Stimulated activated CD4-positive, alpha-beta T cell treated with anti-CD3 and anti-CD28 coated beads, Interleukin-1b, Interleukin-23, amount 100 ng/mL, for 24 hours (primary cell): ENCODE measurements at regions not wholly inside any gene's neighbourhood (a gene's known extent, or its start where the extent isn't known, plus 50 kb on each side); places are given as distances from the start of the nearest gene placed in this dataset.
"Not testable (repeated sequence)": the region's sequence is repeated elsewhere in the genome, so short reads cannot be mapped to it uniquely, and the experiment has no call there.

Source experiments
- DNase-seq, 4 experiments: peaks; one replicate each; pipeline ENCODE4 v3.0.0-alpha.2; 2020; ENCODE audit warnings: low read depth in 4 of 4, low spot score in 1 of 4

DNA sequence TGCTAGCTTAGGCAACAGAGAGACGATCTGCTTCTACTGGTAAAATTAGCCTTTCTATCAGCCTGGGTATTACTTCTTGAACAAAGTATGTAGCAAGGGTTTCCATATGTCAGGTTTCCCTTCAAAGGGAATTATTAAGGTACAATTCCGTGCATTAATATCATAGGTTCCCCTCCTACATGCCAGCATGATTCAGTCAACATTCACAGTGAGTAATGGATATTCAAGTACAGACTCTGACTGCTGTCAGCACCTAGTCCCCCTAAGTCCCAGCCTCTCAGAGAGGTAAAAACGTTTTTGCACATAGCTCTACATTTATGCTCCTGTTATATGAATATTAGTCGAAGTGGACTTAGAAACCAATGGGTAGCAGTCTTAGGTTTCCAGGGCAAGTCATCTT, 322.4 kb upstream of the CCNG1 start:
- no peak for DNase-seq

DNA sequence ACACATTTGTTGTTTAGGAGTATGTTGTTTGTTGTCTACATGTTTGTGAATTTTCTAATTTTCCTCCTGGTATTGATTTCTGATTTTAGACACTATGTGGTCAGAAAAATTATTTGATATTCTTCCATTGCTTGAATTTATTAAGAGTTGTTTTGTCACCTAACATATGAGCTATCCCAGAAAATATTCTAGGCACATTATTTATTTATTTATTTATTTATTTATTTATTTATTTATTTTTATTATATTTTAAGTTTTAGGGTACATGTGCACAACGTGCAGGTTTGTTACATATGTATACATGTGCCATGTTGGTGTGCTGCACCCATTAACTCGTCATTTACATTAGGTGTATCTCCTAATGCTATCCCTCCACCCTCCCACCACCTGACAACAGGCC, 320.8 kb upstream of the CCNG1 start:
- DNase-seq, result not testable (repeated sequence)

DNA sequence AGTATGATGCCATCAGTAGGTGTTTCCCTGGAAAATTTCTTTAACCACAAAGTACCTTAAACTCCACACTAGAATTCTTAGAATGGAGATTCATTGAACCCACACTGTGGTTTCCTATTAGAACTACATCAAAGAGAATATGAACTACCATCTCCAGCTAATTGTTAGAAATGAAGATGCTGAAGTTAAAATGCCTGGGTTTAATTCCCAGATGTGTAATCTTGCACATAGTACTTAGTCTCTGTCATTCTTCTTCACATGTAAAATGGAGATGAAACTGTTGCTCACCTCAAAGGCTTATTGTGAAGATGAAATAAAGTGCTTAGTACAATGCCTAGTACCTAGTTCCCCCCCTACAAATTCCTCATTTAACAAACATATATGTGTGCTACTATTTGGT, 303.3 kb upstream of the CCNG1 start:
- no peak for DNase-seq

DNA sequence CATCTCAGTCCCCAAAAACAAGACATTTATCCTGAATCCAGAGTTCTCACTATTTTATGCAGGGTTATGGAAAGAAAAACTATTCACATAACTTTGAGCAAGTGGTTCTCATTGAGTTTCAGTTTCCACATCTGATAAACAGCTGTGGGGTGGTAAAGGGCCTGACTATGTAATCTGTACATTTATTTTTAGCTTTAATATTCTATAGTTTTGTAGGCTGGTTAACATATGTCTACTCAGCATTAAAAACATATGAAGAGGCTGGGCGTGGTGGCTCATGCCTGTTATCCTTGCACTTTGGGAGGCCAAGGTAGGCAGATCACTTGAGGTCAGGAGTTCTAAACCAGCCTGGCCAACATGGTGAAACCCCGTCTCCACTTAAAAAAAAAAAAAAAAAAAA, 301.5 kb upstream of the CCNG1 start:
- DNase-seq, result no peak

DNA sequence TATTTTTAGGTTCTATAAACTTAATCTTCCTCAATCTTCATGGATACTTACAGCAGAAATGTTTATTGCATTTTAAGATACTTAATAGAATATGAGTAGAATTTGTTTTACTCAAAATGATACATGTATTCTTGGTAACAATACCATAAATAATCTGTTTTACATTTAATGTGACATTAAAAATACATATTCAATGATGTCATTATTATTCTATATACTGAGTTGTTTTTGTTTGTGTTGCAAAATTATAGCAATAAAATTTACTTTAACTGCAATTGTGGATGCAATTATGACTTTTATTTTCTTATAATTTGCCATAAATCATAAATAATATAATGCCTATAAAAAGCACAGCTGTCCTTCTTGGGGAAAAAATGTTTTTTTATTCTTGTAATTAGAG, 275.9 kb upstream of the CCNG1 start:
- DNase-seq, result no peak

DNA sequence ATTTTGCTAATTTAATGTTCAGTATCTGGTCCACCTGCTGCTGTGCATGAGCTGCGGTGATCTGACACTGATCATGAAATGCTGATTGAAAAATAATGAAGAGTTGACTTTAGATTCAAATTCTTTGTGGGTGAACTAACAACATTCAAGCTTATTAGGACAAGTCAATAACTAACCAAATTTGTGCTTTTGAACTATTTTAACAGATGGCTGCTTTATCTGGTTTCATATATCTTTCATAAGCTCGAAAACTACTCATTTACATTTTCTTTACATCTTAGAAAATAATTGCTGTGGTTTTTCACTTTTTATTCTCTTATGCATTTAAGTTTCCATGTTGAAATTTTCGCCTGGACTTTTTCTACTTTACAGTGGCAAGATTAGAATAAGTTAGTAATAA, 274.8 kb upstream of the CCNG1 start:
- DNase-seq, result no peak

DNA sequence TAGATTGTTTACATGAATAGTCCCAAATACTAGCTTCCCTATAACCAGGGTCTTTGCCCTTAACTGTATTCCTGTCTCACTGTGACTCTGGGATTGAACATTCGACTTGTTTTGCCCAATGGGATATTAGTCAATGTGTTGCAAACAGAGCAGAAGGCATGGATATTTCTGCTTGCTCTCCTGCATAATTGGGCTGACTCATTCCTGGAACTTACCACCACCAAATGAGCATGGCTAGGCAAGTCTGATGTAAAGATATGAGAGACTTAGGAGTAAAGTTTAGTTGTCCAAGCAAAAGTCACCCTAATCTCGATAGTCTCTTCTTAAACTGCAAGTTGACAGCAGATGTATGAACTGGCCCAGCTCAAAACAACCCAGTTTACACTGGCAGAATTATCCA, 273.5 kb upstream of the CCNG1 start:
- DNase-seq, result no peak

DNA sequence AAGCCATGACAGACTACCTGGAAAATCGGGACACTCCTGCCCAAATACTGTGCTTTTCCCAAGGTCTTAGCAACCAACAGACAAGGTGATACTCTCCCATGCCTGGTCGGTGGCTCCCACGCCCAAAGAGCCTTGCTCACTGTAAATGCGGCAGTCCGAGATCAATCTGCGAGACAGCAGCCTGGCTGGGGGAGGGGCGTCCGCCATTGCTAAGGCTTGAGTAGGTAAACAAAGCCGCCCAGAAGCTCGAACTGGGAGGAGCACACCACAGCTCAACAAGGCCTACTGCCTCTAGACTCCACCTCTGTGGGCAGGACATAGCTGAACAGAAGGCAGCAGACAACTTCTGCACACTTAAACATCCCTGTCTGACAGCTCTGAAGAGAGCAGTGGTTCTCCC, 272.1 kb upstream of the CCNG1 start:
- DNase-seq, result no peak

DNA sequence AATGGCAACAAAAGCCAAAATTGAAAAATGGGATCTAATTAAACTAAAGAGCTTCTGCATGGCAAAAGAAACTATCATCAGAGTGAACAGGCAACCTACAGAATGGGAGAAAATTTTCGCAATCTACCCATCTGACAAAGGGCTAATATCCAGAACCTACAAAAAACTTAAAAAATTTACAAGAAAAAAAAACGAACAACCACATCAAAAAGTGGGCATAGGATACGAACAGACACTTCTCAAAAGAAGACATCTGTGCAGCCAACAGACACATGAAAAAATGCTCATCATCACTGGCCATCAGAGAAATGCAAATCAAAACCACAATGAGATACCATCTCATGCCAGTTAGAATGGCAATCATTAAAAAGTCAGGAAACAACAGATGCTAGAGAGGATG, 267.2 kb upstream of the CCNG1 start:
- DNase-seq, result not testable (repeated sequence)

DNA sequence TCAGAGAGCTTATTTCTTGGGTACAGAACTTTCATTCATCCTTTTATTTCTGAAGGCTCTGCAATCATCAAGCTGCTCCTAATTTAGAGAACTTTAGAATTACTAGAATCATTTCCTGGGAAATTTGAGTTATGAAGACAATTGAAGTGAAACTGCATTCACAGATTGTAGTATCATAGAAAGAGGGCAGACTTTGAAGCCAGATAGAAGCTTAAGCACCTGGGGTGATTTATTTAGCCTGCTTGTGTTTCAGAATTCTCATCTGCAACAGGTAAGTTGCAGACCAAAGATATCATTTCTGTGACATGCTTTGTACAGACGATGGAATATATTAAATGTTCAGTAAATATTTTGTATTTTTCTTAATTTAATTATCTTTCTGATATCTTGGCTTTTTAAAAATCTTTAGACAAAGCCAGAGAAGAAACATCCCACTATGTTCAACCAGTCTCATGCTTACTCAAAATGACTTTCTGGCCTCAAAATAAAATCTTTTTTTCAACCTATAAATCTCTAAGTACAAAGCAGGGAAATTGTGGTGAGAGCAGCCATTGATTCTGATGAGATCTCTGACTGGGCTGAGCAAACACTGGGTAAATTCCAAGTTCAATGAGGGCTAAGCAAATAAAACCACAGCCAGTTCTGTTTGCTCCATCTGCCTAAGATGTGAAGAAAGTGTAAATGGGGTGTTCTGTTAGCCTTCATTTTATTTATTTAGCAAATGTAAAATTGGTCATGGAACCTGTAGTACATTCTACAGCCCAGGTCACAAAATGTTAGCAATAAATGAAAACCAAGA, 264.7 kb upstream of the CCNG1 start:
- no peak for DNase-seq

DNA sequence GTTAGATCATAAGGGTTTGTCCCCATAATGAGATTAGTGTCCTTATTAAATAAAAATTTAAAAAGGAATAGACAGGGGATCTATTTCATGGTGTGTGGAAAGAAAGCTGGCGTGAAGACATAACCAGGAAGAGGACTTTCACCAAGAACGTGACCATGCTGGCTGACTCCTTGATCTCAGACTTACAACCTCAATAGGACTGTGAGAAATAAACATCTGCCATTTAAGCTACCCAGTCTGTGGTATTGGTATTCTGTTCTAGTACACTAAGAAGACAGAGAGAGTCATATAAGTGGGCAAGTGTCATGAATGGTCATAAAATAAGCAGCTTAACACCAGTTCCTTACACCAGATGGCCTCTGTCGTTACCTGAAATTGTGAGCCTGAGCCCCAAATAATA, 259.4 kb upstream of the CCNG1 start:
- no peak for DNase-seq

DNA sequence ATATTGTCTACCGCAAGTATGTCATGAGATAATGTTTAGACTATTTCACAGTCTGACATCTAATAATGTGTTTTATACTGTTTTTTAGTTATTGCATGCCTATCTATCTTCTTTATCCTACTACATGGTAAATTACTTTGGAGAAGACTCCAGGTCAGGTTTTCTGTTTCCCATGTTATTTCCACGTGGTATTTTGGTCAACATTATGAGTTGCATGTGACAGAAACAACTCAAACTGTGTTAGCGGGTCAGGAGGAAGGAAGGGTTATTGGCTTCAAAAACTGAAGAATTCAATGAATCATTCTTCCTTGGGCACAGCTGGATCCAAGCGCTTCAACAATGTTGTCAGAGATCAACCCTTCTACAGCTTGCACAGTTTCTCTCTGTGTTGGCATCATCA, 252.1 kb upstream of the CCNG1 start:
- DNase-seq, result no peak

DNA sequence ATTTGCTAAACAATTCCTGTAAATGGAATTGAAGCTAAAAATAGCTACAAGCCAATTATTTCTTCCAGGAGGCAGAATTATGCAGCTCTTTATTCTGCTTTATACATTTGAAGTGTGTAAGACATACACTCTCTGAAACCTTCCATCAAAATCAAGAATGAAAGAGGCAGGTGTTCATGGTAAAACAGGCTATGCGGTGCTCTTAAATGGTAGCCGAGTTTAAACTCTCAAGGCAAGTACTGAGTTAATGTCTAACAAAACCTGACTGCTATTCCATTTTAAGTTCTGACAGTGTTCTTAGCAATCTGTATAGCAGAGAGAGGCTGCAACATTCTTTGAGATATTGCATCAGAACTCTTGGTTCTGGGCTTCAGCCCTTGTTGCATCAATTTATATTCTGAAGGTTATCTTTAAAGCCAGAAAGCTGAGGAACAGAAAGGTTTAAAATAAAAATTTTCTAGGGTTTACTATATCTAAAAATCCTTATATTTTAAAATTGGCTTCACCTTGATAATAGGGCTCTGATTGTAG, 248.3 kb upstream of the CCNG1 start:
- DNase-seq, result no peak

DNA sequence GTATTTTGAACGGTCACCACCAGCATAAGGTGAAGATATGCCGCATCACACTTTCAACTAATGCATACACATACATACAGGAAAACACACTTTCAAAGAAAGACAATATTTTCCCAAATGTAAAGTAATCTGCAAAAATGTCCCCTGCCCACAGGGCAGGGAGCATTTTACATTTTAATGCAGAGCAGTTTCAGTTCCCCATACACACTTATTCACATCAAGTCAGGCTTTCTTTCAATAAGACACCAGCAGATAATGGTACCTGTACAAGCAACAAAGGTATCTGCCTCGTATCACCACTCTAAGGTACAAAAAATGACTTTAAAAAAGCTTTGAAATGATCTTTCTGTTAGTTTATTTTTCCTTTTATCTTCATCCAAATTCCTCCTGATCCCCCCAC, 247.1 kb upstream of the CCNG1 start:
- no peak for DNase-seq

DNA sequence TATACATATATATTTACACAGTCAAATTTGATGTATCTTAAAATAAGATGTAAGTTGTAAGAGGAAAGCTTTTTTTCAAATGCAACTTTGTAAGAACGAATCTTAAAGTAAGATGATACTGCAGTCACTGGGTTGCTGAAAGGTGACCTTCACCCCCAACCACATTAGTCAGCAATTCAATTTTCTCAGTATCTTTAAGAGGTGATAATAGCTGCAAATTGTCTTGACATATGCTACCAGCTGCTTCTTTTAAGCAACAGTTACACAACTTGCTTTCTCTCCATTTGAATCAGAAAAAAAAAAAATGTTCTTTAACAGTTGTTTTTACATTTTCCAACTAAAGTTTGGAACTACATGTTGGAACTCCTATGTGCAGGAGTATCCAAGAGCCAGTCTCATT, 246.6 kb upstream of the CCNG1 start:
- no peak for DNase-seq

DNA sequence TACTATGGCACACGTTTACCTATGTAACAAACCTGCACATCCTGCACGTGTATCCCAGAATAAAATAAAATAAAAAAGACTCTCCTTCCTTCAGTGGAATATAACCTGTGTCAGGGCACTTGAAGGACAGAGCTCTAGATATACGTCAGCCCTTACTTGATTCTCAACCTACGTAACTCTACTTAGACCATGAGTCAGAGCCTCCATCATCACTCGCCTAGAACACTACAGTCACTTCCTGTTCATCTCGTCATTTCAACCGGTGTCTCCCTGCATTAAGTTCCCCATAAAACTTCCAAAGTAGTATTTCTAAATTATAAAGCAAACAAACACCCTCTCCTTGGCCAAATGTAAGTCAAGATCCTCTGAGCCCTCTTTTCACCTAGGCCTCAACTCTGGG, 243.5 kb upstream of the CCNG1 start:
- DNase-seq, result no peak

DNA sequence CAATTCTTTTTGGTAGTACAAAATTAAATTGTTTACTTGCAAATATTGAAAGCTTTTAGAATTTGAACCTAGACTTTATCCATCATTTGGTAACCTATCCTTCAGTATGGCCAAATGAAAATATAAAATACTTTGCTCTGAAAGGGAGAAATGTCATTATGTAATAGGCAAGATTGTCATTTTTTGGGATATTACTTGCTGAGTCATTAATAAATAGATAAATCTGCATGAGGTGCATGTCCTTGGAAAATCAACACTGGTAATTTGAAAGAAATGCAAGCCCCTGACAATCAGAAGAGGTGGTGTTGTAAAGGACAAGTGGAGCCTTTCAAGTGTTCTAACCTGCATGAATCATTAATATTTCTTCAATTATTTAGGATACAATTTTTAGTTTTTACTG, 231.8 kb upstream of the CCNG1 start:
- no peak for DNase-seq

DNA sequence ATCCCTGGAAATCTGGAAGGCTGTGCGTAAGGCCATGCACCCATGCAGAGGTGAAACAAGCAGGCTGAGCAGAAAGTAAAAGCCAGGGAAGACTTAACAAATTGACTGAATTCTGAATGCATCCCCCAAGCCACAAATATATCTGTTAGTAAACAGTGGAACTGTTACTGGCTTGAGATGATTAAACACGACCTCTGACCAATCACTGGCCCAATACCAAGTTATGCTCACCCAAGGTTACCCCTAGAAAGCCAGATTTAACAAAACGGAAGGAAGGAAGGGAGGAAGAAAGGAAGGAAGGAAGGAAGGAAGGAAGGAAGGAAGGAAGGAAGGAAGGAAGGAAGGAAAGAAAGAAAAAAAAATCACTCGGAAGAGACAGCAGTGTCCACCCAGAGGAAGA, 215.8 kb upstream of the CCNG1 start:
- no peak for DNase-seq

DNA sequence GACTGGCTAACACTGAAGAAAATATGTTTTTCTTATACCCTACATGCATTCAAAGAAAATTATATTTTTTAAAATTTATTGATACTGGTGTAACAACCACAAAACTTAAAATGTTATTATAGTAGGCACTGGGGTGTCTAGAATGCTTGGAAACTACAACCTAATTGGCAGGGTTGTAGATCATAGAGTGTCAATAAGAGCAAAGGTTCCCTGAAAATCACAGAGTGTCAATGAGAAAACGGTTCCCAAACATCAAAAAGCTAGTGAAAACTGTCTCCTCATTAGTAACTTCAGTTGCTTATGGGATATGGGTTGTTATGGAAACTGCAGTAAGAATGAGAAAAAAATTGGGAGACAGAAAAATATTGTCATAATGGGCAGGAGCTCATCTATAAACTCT, 214.4 kb upstream of the CCNG1 start:
- no peak for DNase-seq

DNA sequence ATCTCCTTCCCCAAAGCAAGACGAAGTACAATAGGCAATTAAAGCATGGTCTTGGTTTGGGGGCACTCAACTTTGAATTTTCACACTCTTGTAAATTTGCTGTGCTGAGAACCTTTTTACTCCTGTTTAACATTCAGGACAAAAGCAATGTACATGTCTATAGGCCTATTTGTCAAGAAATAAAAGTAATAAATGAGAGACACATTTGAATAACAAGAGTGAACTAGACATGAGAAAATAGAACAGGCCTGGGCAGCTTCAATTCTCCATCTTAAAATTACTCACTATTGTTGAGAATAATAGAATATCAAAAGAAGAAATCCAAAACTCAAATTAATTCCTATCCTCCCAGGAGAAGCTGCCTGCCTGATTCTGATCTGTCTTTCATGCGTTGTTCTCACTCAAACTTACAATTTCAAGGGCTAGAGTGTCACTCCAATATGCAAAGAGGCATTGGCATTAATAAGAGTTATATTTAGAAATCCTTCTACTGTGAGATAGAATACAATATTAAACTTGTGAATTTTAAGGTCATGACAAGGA, 192.9 kb upstream of the CCNG1 start:
- DNase-seq, result no peak

DNA sequence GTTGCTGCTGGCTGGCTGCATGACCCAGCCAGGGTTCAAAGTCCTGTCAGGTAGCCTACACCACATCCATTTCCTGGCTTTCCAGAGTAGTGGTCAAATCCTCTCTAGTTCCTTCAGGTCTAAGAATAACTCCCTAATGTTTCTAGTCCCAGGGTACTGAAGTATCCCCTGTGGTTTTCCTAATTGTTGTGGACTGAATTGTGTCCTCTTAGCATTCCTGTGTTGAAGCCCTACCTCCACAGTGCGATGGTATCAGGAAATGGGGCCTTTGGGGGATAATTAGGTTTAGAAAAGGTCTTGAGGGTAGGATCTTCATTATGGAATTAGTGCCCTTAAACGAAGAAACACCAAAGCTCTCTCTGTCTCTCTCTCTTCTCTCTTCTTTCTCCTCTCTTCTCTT, 191.8 kb upstream of the CCNG1 start:
- DNase-seq, result no peak

DNA sequence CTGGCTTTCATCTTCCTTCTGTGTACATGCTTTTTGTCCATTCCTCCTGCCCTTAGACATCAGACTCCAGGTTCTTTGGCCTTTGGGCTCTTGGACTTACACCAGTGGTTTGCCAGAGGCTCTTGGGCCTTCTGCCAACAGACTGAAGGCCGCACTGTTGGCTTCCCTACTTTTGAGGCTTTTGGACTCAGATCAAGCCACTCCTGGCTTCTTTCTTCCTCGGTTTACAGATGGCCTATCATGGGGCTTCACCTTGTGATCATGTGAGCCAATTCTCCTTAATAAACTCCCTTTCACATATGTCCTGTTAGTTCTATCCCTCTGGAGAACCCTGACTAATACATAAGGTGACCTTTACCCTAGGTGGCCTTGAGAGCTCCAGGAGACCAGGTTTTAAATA, 189.1 kb upstream of the CCNG1 start:
- no peak for DNase-seq

DNA sequence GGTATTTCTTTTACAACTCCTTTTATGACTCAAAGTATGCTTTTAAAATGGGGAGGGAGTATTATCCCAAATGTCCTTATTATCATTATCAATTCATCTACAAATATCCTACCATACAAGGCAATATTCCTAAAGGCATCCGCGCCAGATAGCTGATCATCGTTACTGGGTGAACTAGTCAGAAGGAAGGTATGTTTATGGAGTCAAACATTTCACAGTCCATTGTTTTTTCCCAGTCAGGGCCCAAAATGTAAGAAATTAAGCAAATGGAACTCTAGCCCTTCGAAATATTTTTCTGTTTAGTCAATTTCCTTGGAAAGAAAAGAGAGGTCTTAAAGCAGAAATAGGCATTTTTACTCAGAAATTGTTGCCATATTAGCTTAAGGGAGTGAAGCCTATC, 188.5 kb upstream of the CCNG1 start:
- DNase-seq, result no peak
